ENCODE measurements at regions not wholly inside any gene's neighbourhood (a gene's known extent, or its start where the extent isn't known, plus 50 kb on each side); places are given as distances from the start of the nearest gene placed in this dataset.
"Not testable (repeated sequence)": the region's sequence is repeated elsewhere in the genome, so short reads cannot be mapped to it uniquely, and the experiment has no call there.

DNA sequence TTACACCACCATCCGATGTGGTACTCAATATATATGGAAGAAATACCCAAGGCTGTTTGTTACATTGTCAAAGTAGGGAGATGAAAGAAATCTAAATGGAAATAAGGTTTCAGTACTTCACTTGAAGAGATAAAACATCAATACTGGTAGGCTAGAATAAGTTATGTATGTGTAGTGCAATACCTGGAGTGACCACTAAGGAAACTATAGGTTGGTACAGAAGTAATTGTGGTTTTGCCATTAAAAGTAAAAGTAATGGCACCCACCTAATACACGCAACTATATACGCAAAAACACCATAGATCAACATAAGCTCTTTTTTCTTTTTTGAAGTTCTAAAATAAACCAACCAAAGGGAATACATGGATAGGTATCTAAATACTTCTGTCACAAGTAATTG is 143.2 kb upstream of the KYNU start:
- no peak overlapping the region for H3K27ac ChIP-seq (ENCODE audit: low read length)
- no peak for DNase-seq
- H3K36me3 ChIP-seq (ENCODE audit: insufficient read depth, low read length): no peaks in the 10 kb centered on the region
- no peak overlapping the region for H3K9ac ChIP-seq (ENCODE audit: low read length)
- no peaks in the 10 kb centered on the region for H3K9me3 ChIP-seq (ENCODE audit: low read length)
- H2AFZ ChIP-seq (ENCODE audit: low read length): no peak overlapping the region
- no peak overlapping the region for H3K4me2 ChIP-seq (ENCODE audit: low read depth, low read length, poor library complexity, severe bottlenecking)
- no peaks in the 10 kb centered on the region for H3K79me2 ChIP-seq (ENCODE audit: low read length)
- H3K27me3 ChIP-seq (ENCODE audit: low read length): no peaks in the 10 kb centered on the region
- H4K20me1 ChIP-seq (ENCODE audit: insufficient read depth, low read depth, low read length): no peaks in the 10 kb centered on the region
- no peaks in the 10 kb centered on the region for H3K4me1 ChIP-seq (ENCODE audit: low read length)
- no peaks in the 10 kb centered on the region for H3K9me2 ChIP-seq (replicated peaks; ENCODE audit: insufficient read depth, low read length)
- no peak overlapping the region for H3K4me3 ChIP-seq (ENCODE audit: low read length)

DNA sequence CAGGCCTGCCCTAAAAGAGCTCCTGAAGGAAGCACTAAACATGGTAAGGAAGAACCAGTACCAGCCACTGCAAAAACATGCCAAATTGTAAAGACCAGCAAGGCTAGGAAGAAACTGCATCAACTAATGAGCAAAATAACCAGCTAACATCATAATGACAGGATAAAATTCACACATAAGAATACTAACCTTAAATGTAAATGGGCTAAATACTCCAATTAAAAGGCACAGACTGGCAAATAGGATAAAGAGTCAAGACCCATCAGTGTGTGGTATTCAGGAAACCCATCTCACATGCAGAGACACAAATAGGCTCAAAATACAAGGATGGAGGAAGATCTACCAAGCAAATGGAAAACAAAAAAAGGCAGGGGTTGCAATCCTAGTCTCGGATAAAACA is 147.7 kb upstream of the KYNU start:
- not testable (repeated sequence) for H3K27me3 ChIP-seq (ENCODE audit: low read length); H3K4me1 ChIP-seq (ENCODE audit: low read length); H3K9ac ChIP-seq (ENCODE audit: low read length); H3K36me3 ChIP-seq (ENCODE audit: insufficient read depth, low read length); H3K9me3 ChIP-seq (ENCODE audit: low read length); H2AFZ ChIP-seq (ENCODE audit: low read length); H3K4me3 ChIP-seq (ENCODE audit: low read length); H4K20me1 ChIP-seq (ENCODE audit: insufficient read depth, low read depth, low read length); H3K27ac ChIP-seq (ENCODE audit: low read length); H3K79me2 ChIP-seq (ENCODE audit: low read length); H3K9me2 ChIP-seq (replicated peaks; ENCODE audit: insufficient read depth, low read length); H3K4me2 ChIP-seq (ENCODE audit: low read depth, low read length, poor library complexity, severe bottlenecking); DNase-seq

DNA sequence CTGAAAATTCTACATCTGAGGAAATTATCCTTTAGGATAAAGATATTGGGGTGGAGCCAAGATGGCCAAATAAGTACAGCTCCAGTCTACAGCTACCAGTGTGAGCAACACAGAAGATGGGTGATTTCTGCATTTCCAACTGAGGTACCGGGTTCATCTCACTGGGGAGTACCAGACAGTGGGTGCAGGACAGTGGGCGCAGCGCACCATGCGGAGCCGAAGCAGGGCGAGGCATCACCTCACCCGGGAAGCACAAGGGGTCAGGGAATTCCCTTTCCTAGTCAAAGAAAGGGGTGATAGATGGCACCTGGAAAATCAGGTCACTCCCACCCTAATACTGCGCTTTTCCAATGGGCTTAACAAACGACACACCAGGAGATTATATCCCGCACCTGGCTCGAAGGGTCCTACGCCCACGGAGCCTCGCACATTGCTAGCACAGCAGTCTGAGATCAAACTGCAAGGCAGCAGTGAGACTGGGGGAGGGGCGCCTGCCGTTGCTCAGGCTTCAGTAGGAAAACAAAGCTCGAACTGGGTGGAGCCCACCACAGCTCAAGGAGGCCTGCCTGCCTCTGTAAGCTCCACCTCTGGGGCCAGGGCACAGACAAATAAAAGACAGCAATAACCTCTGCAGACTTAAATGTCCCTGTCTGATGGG is 149.5 kb upstream of the KYNU start:
- H3K27me3 ChIP-seq (ENCODE audit: low read length); H3K4me1 ChIP-seq (ENCODE audit: low read length); H3K9me2 ChIP-seq (replicated peaks; ENCODE audit: insufficient read depth, low read length); H3K79me2 ChIP-seq (ENCODE audit: low read length); H4K20me1 ChIP-seq (ENCODE audit: insufficient read depth, low read depth, low read length); H3K36me3 ChIP-seq (ENCODE audit: insufficient read depth, low read length); H3K9ac ChIP-seq (ENCODE audit: low read length); H3K9me3 ChIP-seq (ENCODE audit: low read length); H3K4me3 ChIP-seq (ENCODE audit: low read length); H2AFZ ChIP-seq (ENCODE audit: low read length); H3K4me2 ChIP-seq (ENCODE audit: low read depth, low read length, poor library complexity, severe bottlenecking); DNase-seq; H3K27ac ChIP-seq (ENCODE audit: low read length): not testable (repeated sequence)

DNA sequence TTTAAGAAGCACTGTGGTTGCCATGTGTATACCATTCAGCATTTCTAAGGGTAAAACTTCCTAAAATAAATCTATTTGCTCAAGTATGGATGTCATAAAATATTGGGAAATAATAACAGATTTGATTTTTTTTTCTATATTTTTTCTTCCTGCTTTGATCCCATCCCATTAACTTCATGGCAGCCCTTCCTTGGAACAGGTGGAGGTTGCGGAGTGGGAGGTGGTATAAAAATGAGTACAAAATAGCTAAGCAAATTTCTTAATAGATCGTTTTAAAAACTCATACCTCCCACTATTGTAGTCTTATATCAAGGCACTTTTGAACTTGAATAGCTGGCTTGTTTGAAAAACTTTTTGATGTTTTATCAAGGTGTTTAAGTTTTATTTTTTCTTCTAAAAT is 152.1 kb upstream of the KYNU start:
- no peak overlapping the region for H3K27ac ChIP-seq (ENCODE audit: low read length)
- H2AFZ ChIP-seq (ENCODE audit: low read length): no peak overlapping the region
- H3K36me3 ChIP-seq (ENCODE audit: insufficient read depth, low read length): no peaks in the 10 kb centered on the region
- H4K20me1 ChIP-seq (ENCODE audit: insufficient read depth, low read depth, low read length): no peaks in the 10 kb centered on the region
- H3K4me2 ChIP-seq (ENCODE audit: low read depth, low read length, poor library complexity, severe bottlenecking): no peak overlapping the region
- H3K4me1 ChIP-seq (ENCODE audit: low read length): no peaks in the 10 kb centered on the region
- H3K4me3 ChIP-seq (ENCODE audit: low read length): no peak overlapping the region
- DNase-seq: no peak
- no peaks in the 10 kb centered on the region for H3K9me2 ChIP-seq (replicated peaks; ENCODE audit: insufficient read depth, low read length)
- no peaks in the 10 kb centered on the region for H3K27me3 ChIP-seq (ENCODE audit: low read length)
- H3K9me3 ChIP-seq (ENCODE audit: low read length): no peaks in the 10 kb centered on the region
- no peak overlapping the region for H3K9ac ChIP-seq (ENCODE audit: low read length)
- H3K79me2 ChIP-seq (ENCODE audit: low read length): no peaks in the 10 kb centered on the region

DNA sequence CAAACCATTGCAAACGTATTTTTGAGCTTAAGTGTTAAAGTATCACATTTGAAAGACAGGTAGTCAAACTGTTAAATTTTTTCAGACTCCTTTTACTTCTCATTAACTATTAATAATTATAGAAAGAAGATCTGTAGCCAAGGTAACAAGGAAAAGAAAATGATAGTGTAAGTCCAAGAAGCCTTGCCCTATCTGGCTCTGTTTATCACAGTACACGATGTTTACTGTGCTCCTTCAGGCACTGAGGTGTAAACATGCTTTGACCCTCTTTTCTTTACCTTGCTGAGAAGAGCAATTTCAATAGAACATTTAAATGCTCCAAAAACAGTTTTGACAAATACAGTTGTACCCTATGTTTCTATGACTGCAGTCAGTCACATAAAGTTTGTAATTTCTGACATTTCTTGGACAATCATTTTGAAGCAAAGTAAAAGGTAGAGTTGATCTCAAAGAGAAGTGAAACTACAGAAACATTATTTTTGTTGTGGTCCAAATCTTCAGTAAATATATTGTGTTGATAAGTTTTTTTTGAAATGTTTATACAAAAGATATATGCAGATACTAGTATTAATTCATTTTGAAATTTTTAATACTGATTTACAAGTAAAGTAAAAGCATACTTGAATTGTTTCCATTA is 152.6 kb upstream of the KYNU start:
- Histone ChIP-seq H3K79me2 (ENCODE audit: low read length) (no peaks in the 10 kb centered on the region), H4K20me1 (ENCODE audit: insufficient read depth, low read depth, low read length) (no peaks in the 10 kb centered on the region), H3K4me1 (ENCODE audit: low read length) (no peaks in the 10 kb centered on the region), H3K9ac (ENCODE audit: low read length) (no peak overlapping the region), H3K36me3 (ENCODE audit: insufficient read depth, low read length) (no peaks in the 10 kb centered on the region), H3K27me3 (ENCODE audit: low read length) (no peaks in the 10 kb centered on the region), H3K4me2 (ENCODE audit: low read depth, low read length, poor library complexity, severe bottlenecking) (no peak overlapping the region), H3K27ac (ENCODE audit: low read length) (no peak overlapping the region), H3K9me2 (replicated peaks; ENCODE audit: insufficient read depth, low read length) (no peaks in the 10 kb centered on the region), H3K9me3 (ENCODE audit: low read length) (no peaks in the 10 kb centered on the region), H2AFZ (ENCODE audit: low read length) (no peak overlapping the region), H3K4me3 (ENCODE audit: low read length) (no peak overlapping the region)
- no peak for DNase-seq

DNA sequence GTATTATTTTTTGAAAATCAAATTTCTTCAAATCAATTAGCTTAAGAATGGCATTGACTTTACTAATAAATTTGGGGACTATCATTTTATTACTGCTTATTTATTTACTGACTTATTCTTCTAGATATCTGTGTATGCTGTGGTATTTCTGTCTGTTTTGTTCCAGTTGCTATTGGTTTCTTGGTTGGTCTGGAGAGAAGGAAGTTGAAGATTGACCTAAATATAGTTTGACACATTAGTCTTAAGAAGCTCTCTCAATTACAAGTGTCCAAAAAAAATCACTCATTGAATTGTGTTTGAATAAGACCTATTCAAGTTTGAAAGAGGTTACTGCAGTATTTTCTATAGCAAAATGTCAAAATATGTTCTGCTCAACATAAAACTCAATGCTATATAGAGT is 153.3 kb upstream of the KYNU start:
- Histone ChIP-seq H3K36me3 (ENCODE audit: insufficient read depth, low read length) (no peaks in the 10 kb centered on the region), H3K27ac (ENCODE audit: low read length) (no peak overlapping the region), H3K9me2 (replicated peaks; ENCODE audit: insufficient read depth, low read length) (no peaks in the 10 kb centered on the region), H3K4me3 (ENCODE audit: low read length) (no peak overlapping the region), H3K79me2 (ENCODE audit: low read length) (no peaks in the 10 kb centered on the region), H3K9me3 (ENCODE audit: low read length) (no peaks in the 10 kb centered on the region), H2AFZ (ENCODE audit: low read length) (no peak overlapping the region), H3K4me2 (ENCODE audit: low read depth, low read length, poor library complexity, severe bottlenecking) (no peak overlapping the region), H3K27me3 (ENCODE audit: low read length) (no peaks in the 10 kb centered on the region), H4K20me1 (ENCODE audit: insufficient read depth, low read depth, low read length) (no peaks in the 10 kb centered on the region), H3K4me1 (ENCODE audit: low read length) (no peaks in the 10 kb centered on the region), H3K9ac (ENCODE audit: low read length) (no peak overlapping the region)
- no peak for DNase-seq

DNA sequence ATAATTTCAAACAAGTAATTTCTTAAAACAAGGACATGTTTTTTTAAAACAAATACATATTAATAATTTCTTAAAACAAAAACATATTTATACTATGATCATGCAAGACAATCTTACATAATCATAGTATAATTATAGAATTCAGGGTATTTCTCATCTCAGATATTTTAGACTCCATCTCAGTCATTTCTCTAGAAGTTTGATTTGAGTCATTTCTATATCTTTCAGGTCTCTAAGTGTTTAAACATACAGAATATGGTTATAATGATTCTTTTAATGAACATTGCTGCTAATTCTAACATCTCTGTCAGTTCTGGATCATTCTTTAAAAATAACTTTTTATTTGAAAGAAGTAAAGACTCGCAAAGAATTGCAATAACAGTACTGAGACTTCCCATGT is 154.2 kb upstream of the KYNU start:
- no peak overlapping the region for H3K4me2 ChIP-seq (ENCODE audit: low read depth, low read length, poor library complexity, severe bottlenecking)
- no peaks in the 10 kb centered on the region for H3K36me3 ChIP-seq (ENCODE audit: insufficient read depth, low read length)
- H3K4me3 ChIP-seq (ENCODE audit: low read length): no peak overlapping the region
- no peaks in the 10 kb centered on the region for H4K20me1 ChIP-seq (ENCODE audit: insufficient read depth, low read depth, low read length)
- no peaks in the 10 kb centered on the region for H3K9me3 ChIP-seq (ENCODE audit: low read length)
- H3K9me2 ChIP-seq (replicated peaks; ENCODE audit: insufficient read depth, low read length): no peaks in the 10 kb centered on the region
- H3K4me1 ChIP-seq (ENCODE audit: low read length): no peaks in the 10 kb centered on the region
- no peaks in the 10 kb centered on the region for H3K79me2 ChIP-seq (ENCODE audit: low read length)
- no peak for DNase-seq
- no peak overlapping the region for H3K9ac ChIP-seq (ENCODE audit: low read length)
- H2AFZ ChIP-seq (ENCODE audit: low read length): no peak overlapping the region
- H3K27ac ChIP-seq (ENCODE audit: low read length): no peak overlapping the region
- no peaks in the 10 kb centered on the region for H3K27me3 ChIP-seq (ENCODE audit: low read length)

DNA sequence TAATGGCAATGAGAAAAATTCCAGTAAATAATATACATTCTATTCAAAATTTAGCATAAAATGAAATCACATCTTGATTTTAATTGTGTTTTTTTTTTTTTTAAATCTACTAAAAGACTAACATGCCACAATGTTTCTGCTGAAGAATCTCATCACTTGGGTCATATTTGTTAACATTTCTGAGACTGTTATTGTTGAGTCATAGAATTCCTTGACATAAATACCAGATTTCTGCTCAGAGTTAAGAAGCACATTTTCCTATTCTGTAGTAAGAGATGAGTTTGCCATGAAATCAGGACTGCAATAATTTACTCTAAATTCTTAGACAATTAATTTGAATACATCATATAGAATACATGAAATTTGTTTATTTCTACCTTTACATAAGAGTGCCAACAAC is 154.9 kb upstream of the KYNU start:
- H2AFZ ChIP-seq (ENCODE audit: low read length): no peak overlapping the region
- H3K79me2 ChIP-seq (ENCODE audit: low read length): no peaks in the 10 kb centered on the region
- H3K9me2 ChIP-seq (replicated peaks; ENCODE audit: insufficient read depth, low read length): no peaks in the 10 kb centered on the region
- no peak overlapping the region for H3K27ac ChIP-seq (ENCODE audit: low read length)
- no peak for DNase-seq
- no peaks in the 10 kb centered on the region for H3K27me3 ChIP-seq (ENCODE audit: low read length)
- H4K20me1 ChIP-seq (ENCODE audit: insufficient read depth, low read depth, low read length): no peaks in the 10 kb centered on the region
- H3K9me3 ChIP-seq (ENCODE audit: low read length): no peaks in the 10 kb centered on the region
- no peaks in the 10 kb centered on the region for H3K36me3 ChIP-seq (ENCODE audit: insufficient read depth, low read length)
- no peak overlapping the region for H3K4me3 ChIP-seq (ENCODE audit: low read length)
- H3K9ac ChIP-seq (ENCODE audit: low read length): no peak overlapping the region
- no peak overlapping the region for H3K4me2 ChIP-seq (ENCODE audit: low read depth, low read length, poor library complexity, severe bottlenecking)
- H3K4me1 ChIP-seq (ENCODE audit: low read length): no peaks in the 10 kb centered on the region

All from Karpas-422 (cell line).